Spleen (tissue), 7 donors: ENCODE measurements at regions not wholly inside any gene's neighbourhood (a gene's known extent, or its start where the extent isn't known, plus 50 kb on each side); places are given as distances from the start of the nearest gene placed in this dataset.

ENCODE experiments used
- POLR2A ChIP-seq, 3 donors: fragments of 450-650 bp; IDR thresholded peaks; one replicate each; pipeline ENCODE4 v1.5.1; 2017; ENCODE audit warnings: antibody characterized with exemption in 3 of 3, mild to moderate bottlenecking in 1 of 3
- TF ChIP-seq, protein P1 (sequence below), 11 experiments: fragments of 200-600 bp in 7 of 11; fragments of 450-650 bp in 4 of 11; sonication (generic) in 4 of 11; IDR thresholded peaks in 8 of 11; conservative IDR thresholded peaks in 3 of 11; 1 replicate in 7 of 11; 2 replicates in 4 of 11; pipeline versions ENCODE4 v1.4.0 to v1.8.0; 2016 to 2021; ENCODE audit warnings: antibody characterized with exemption in 11 of 11, inconsistent platforms in 4 of 11, mild to moderate bottlenecking in 1 of 11
- donor health status: DM: no; HTN: no; CAD: no; lungs with moderate emphysema.
- donor health status: DM: no; HTN: no; CAD: no.
- donor health status: DM: no; HTN: no; CAD: no.

- TF ChIP-seq, protein P1, sequence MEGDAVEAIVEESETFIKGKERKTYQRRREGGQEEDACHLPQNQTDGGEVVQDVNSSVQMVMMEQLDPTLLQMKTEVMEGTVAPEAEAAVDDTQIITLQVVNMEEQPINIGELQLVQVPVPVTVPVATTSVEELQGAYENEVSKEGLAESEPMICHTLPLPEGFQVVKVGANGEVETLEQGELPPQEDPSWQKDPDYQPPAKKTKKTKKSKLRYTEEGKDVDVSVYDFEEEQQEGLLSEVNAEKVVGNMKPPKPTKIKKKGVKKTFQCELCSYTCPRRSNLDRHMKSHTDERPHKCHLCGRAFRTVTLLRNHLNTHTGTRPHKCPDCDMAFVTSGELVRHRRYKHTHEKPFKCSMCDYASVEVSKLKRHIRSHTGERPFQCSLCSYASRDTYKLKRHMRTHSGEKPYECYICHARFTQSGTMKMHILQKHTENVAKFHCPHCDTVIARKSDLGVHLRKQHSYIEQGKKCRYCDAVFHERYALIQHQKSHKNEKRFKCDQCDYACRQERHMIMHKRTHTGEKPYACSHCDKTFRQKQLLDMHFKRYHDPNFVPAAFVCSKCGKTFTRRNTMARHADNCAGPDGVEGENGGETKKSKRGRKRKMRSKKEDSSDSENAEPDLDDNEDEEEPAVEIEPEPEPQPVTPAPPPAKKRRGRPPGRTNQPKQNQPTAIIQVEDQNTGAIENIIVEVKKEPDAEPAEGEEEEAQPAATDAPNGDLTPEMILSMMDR (IDR thresholded peaks at IDR 0.05 in 8 of 11, conservative IDR thresholded peaks at IDR 0.05 in 3 of 11), result no peak
- TF ChIP-seq POLR2A (IDR thresholded peaks at IDR 0.05), result no peak
Observed at GRCh38 chr20:42005211-42005610, 387.0 kb upstream of the CHD6 start.
